ENCODE measurements at regions not wholly inside any gene's neighbourhood (a gene's known extent, or its start where the extent isn't known, plus 50 kb on each side); places are given as distances from the start of the nearest gene placed in this dataset.

- Histone ChIP-seq H3K9me3 (ENCODE audit: control insufficient read depth, low read depth, low read length) (no peaks in the 10 kb centered on the region), H3K9ac (ENCODE audit: control insufficient read depth, extremely low read depth, insufficient read depth, low read length) (no peak overlapping the region), H3K27me3 (ENCODE audit: control insufficient read depth, extremely low read depth, insufficient read depth, low read length) (no peaks in the 10 kb centered on the region), H3K79me2 (ENCODE audit: control insufficient read depth, insufficient read depth, low read length) (no peaks in the 10 kb centered on the region), H3K9me1 (ENCODE audit: control insufficient read depth, extremely low read depth, insufficient read depth, low read length) (no peaks in the 10 kb centered on the region), H3K36me3 (ENCODE audit: control insufficient read depth in 2 of 2, extremely low read depth in 1 of 2, insufficient read depth in 2 of 2, low read length in 2 of 2) (no peaks in the 10 kb centered on the region), H3K4me2 (ENCODE audit: control insufficient read depth, extremely low read depth, insufficient read depth, low read depth, low read length) (no peak overlapping the region), H2AFZ (ENCODE audit: control insufficient read depth, low read length) (no peak overlapping the region), H4K20me1 (ENCODE audit: control insufficient read depth, extremely low read depth, insufficient read depth, low read length) (no peaks in the 10 kb centered on the region), H3K27ac (ENCODE audit: control insufficient read depth, insufficient read depth, low read length) (no peak overlapping the region), H3K4me1 (ENCODE audit: control insufficient read depth, extremely low read depth, insufficient read depth, low read length) (no peaks in the 10 kb centered on the region), H3K4me3 (ENCODE audit: control insufficient read depth in 2 of 3, extremely low read depth in 1 of 3, insufficient read depth in 2 of 3, low read depth in 1 of 3, low read length in 3 of 3) (no peak overlapping the region)
- FAIRE-seq: no peak
- dilution Hi-C loops (cut with MboI; ENCODE audit: extremely low pct_ligation_motif_present, low sequenced_read_pairs): no loop called here
- no peak for TF ChIP-seq EZH2 (IDR thresholded peaks at IDR 0.05; ENCODE audit: low read length)
- TF ChIP-seq CTCF (optimal IDR thresholded peaks at IDR 0.05 in 1 of 3, IDR thresholded peaks at IDR 0.05 in 1 of 3, conservative IDR thresholded peaks at IDR 0.05 in 1 of 3; ENCODE audit: extremely low read depth in 1 of 3, insufficient read depth in 2 of 3, low read length in 3 of 3): no peak
- DNase-seq (ENCODE audit: low read depth, low spot score): no peak
These were observed 731.4 kb downstream of the PLOD2 start for GRCh38 chr3:145429546-145429945.

- dilution Hi-C loops (cut with MboI; ENCODE audit: extremely low pct_ligation_motif_present, low sequenced_read_pairs): no loop called here
These were observed 712.5 kb downstream of the PLOD2 start for GRCh38 chr3:145448436-145448835.

More at GRCh38 chr3:145448436-145448835, 712.5 kb downstream of the PLOD2 start:
- H3K36me3 ChIP-seq (ENCODE audit: control insufficient read depth in 2 of 2, extremely low read depth in 1 of 2, insufficient read depth in 2 of 2, low read length in 2 of 2): no peaks in the 10 kb centered on the region
- no peaks in the 10 kb centered on the region for H3K9me1 ChIP-seq (ENCODE audit: control insufficient read depth, extremely low read depth, insufficient read depth, low read length)
- H3K27me3 ChIP-seq (ENCODE audit: control insufficient read depth, extremely low read depth, insufficient read depth, low read length): no peaks in the 10 kb centered on the region
- H3K9me3 ChIP-seq (ENCODE audit: control insufficient read depth, low read depth, low read length): no peaks in the 10 kb centered on the region
- TF ChIP-seq CTCF (optimal IDR thresholded peaks at IDR 0.05 in 1 of 3, IDR thresholded peaks at IDR 0.05 in 1 of 3, conservative IDR thresholded peaks at IDR 0.05 in 1 of 3; ENCODE audit: extremely low read depth in 1 of 3, insufficient read depth in 2 of 3, low read length in 3 of 3): no peak
- TF ChIP-seq EZH2 (IDR thresholded peaks at IDR 0.05; ENCODE audit: low read length): no peak
- H4K20me1 ChIP-seq (ENCODE audit: control insufficient read depth, extremely low read depth, insufficient read depth, low read length): no peaks in the 10 kb centered on the region
- H3K79me2 ChIP-seq (ENCODE audit: control insufficient read depth, insufficient read depth, low read length): no peaks in the 10 kb centered on the region
- H3K4me3 ChIP-seq (ENCODE audit: control insufficient read depth in 2 of 3, extremely low read depth in 1 of 3, insufficient read depth in 2 of 3, low read depth in 1 of 3, low read length in 3 of 3): no peak overlapping the region
- FAIRE-seq (no peak), DNase-seq (ENCODE audit: low read depth, low spot score) (no peak)
- H3K4me2 ChIP-seq (ENCODE audit: control insufficient read depth, extremely low read depth, insufficient read depth, low read depth, low read length): no peak overlapping the region
- no peak overlapping the region for H3K27ac ChIP-seq (ENCODE audit: control insufficient read depth, insufficient read depth, low read length)
- no peaks in the 10 kb centered on the region for H3K4me1 ChIP-seq (ENCODE audit: control insufficient read depth, extremely low read depth, insufficient read depth, low read length)
- no peak overlapping the region for H2AFZ ChIP-seq (ENCODE audit: control insufficient read depth, low read length)
- H3K9ac ChIP-seq (ENCODE audit: control insufficient read depth, extremely low read depth, insufficient read depth, low read length): no peak overlapping the region
